ENCODE measurements at regions not wholly inside any gene's neighbourhood (a gene's known extent, or its start where the extent isn't known, plus 50 kb on each side); places are given as distances from the start of the nearest gene placed in this dataset.

GRCh38 chr1:38114241-38115026 is 67.8 kb upstream of the POU3F1 start:
- no peak for TF ChIP-seq CTCF (IDR thresholded peaks at IDR 0.05)
- TF ChIP-seq POLR2A (IDR thresholded peaks at IDR 0.05), result no peak
- no peak for DNase-seq
- intact Hi-C loops (cut with DNase I), result no loop called here
- H3K4me3 ChIP-seq, result no peak overlapping the region
- 35 to 41% methylated on average over 10 to 13 of the region's 13 CpGs for WGBS, 2 donors
- no peaks in the 10 kb centered on the region for H3K36me3 ChIP-seq
- H3K27me3 ChIP-seq, result no peaks in the 10 kb centered on the region
- H3K9me3 ChIP-seq, result no peaks in the 10 kb centered on the region
- peaks cover 9 to 53% (median 24%) of the 10 kb centered on the region in 3 donors for H3K4me1 ChIP-seq
- peak overlapping the region; percentile 45 to 76 (median 60) for H3K27ac ChIP-seq

GRCh38 chr1:38113159-38113666 is 66.6 kb upstream of the POU3F1 start:
- WGBS, 2 donors, result 86 to 93% methylated on average over 13 to 14 of the region's 14 CpGs
- DNase-seq, result no peak
- no peak overlapping the region for H3K27ac ChIP-seq

GRCh38 chr1:38111589-38111988 is 65.0 kb upstream of the POU3F1 start:
- Histone ChIP-seq H3K27me3 (no peaks in the 10 kb centered on the region), H3K27ac (no peak overlapping the region), H3K4me3 (no peak overlapping the region), H3K9me3 (no peaks in the 10 kb centered on the region), H3K4me1 (peaks cover 6 to 29% (median 19%) of the 10 kb centered on the region in 3 donors), H3K36me3 (no peaks in the 10 kb centered on the region)
- intact Hi-C loops (cut with DNase I), result no loop called here
- TF ChIP-seq CTCF (IDR thresholded peaks at IDR 0.05) (no peak), POLR2A (IDR thresholded peaks at IDR 0.05) (no peak)
- 79 to 87% methylated on average over 7 to 8 of the region's 8 CpGs for WGBS, 2 donors
- DNase-seq, result no peak

More at GRCh38 chr1:38113159-38113666, 66.6 kb upstream of the POU3F1 start:
- Histone ChIP-seq H3K4me3 (no peak overlapping the region), H3K36me3 (no peaks in the 10 kb centered on the region), H3K27me3 (no peaks in the 10 kb centered on the region), H3K4me1 (peaks cover 9 to 46% (median 24%) of the 10 kb centered on the region in 3 donors), H3K9me3 (no peaks in the 10 kb centered on the region)
- intact Hi-C loops (cut with DNase I), result no loop called here
- TF ChIP-seq CTCF (IDR thresholded peaks at IDR 0.05) (no peak), POLR2A (IDR thresholded peaks at IDR 0.05) (no peak)

GRCh38 chr1:38105267-38105666 is 58.7 kb upstream of the POU3F1 start:
- H3K4me3 ChIP-seq, result no peak overlapping the region
- peaks cover 0 to 12% (median 0%) of the 10 kb centered on the region in 3 donors for H3K36me3 ChIP-seq
- intact Hi-C loops (cut with DNase I), result no loop called here
- DNase-seq, result no peak
- TF ChIP-seq POLR2A (IDR thresholded peaks at IDR 0.05) (no peak), CTCF (IDR thresholded peaks at IDR 0.05) (no peak)
- WGBS, 2 donors, result 90 to 93% methylated on average over 5 of the region's 5 CpGs
- H3K27ac ChIP-seq, result no peak overlapping the region
- H3K9me3 ChIP-seq, result no peaks in the 10 kb centered on the region
- no peaks in the 10 kb centered on the region for H3K27me3 ChIP-seq
- H3K4me1 ChIP-seq, result peaks cover 0 to 25% (median 0%) of the 10 kb centered on the region in 3 donors

GRCh38 chr1:38102636-38103035 is 56.0 kb upstream of the POU3F1 start:
- 67 to 92% methylated on average over 3 of the region's 3 CpGs for WGBS, 2 donors
- H3K4me3 ChIP-seq, result no peak overlapping the region
- H3K9me3 ChIP-seq, result no peaks in the 10 kb centered on the region
- H3K36me3 ChIP-seq, result peaks cover 0 to 12% (median 0%) of the 10 kb centered on the region in 3 donors
- no peak overlapping the region for H3K27ac ChIP-seq
- intact Hi-C loops (cut with DNase I), result no loop called here
- no peaks in the 10 kb centered on the region for H3K27me3 ChIP-seq
- DNase-seq, result no peak
- TF ChIP-seq POLR2A (IDR thresholded peaks at IDR 0.05) (no peak), CTCF (IDR thresholded peaks at IDR 0.05) (no peak)
- peaks cover 0 to 25% (median 0%) of the 10 kb centered on the region in 3 donors for H3K4me1 ChIP-seq
